AG04450 (cell line): ENCODE measurements at regions not wholly inside any gene's neighbourhood (a gene's known extent, or its start where the extent isn't known, plus 50 kb on each side); places are given as distances from the start of the nearest gene placed in this dataset.

Source experiments
- CTCF ChIA-PET: fragments of 300-600, 350-600 bp; formaldehyde crosslinking; extraction: SDS; loops from one replicate; lab custom pipeline; 2022; ENCODE audit warnings: antibody characterized with exemption, inconsistent platforms; lab: Charles Lee
- POLR2A ChIA-PET: fragments of 350-600 bp; formaldehyde crosslinking; extraction: SDS; loops from one replicate; lab custom pipeline; 2021; ENCODE audit warnings: antibody characterized with exemption, inconsistent platforms; lab: Yijun Ruan, JAX
- DNase-seq: peaks from one replicate; pipeline ENCODE4 v3.0.0-alpha.2; 2011; ENCODE audit warnings: low read depth, low spot score
- H3K27ac ChIP-seq: one replicate; pipeline ENCODE4 v1.5.1; 2012; ENCODE audit warnings: low read depth, low read length, control low read depth
- H3K27me3 ChIP-seq: one replicate; pipeline ENCODE4 v1.6.0; 2012; ENCODE audit warnings: low read length; ENCODE audit not compliant: control insufficient read depth, insufficient read depth
- H3K4me3 ChIP-seq: 2 replicates; pipeline ENCODE4 v1.5.1; 2011; ENCODE audit warnings: mild to moderate bottlenecking, low read depth, low read length, control low read depth
- H3K9me3 ChIP-seq: 2 replicates; pipeline ENCODE4 v1.5.1; 2012; ENCODE audit warnings: low read length; ENCODE audit not compliant: control insufficient read depth, insufficient read depth
- TF ChIP-seq, protein P1 (sequence below): IDR thresholded peaks from 2 replicates; pipeline ENCODE4 v1.5.1; 2011; ENCODE audit warnings: low read depth, low read length, control low read depth, inconsistent platforms

- Histone ChIP-seq H3K4me3 (no peak overlapping the region), H3K27ac (no peak overlapping the region), H3K27me3 (no peaks in the 10 kb centered on the region), H3K9me3 (no peaks in the 10 kb centered on the region)
- TF ChIP-seq, protein P1, sequence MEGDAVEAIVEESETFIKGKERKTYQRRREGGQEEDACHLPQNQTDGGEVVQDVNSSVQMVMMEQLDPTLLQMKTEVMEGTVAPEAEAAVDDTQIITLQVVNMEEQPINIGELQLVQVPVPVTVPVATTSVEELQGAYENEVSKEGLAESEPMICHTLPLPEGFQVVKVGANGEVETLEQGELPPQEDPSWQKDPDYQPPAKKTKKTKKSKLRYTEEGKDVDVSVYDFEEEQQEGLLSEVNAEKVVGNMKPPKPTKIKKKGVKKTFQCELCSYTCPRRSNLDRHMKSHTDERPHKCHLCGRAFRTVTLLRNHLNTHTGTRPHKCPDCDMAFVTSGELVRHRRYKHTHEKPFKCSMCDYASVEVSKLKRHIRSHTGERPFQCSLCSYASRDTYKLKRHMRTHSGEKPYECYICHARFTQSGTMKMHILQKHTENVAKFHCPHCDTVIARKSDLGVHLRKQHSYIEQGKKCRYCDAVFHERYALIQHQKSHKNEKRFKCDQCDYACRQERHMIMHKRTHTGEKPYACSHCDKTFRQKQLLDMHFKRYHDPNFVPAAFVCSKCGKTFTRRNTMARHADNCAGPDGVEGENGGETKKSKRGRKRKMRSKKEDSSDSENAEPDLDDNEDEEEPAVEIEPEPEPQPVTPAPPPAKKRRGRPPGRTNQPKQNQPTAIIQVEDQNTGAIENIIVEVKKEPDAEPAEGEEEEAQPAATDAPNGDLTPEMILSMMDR: no peak
- no peak for DNase-seq
- ChIA-PET POLR2A (no interaction called here), CTCF (no interaction called here)
Observed at GRCh38 chr4:126216611-126217010, 901.9 kb downstream of the FAT4 start.

- DNase-seq: no peak
- TF ChIP-seq, protein P1: no peak
- Histone ChIP-seq H3K4me3 (no peak overlapping the region), H3K27me3 (no peaks in the 10 kb centered on the region), H3K9me3 (no peaks in the 10 kb centered on the region), H3K27ac (no peak overlapping the region)
- ChIA-PET CTCF (no interaction called here), POLR2A (no interaction called here)
Observed at GRCh38 chr4:126221282-126221681, 906.5 kb downstream of the FAT4 start.

DNA sequence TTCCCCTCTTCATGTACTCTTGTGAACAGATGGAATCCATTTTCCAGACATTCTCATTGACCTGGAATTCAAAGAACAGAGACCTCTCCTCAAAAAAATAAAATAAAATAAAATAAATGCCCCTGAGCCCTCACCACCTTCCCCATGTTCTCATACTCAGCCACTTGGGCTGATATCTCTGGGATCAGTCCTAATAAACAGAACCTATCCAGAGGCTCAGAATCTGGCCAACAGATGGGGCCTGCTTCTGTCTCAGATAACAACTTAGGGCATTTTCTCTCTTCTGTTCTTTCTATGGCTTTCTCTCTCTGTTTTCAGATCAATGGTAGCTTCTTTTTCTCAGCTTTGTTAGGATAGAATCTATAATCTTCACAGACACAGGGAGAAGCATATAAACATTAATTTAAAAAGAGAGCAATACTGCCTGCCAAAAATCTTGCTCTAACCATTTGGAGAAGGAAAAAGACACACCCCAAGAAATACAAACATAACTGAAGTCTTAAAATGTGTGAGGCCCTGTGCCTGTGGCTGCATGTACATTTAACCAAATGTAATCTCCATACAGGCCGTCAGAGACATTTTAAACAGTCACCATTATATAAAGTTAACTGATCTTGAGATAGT, 907.1 kb downstream of the FAT4 start:
- Histone ChIP-seq H3K4me3 (no peak overlapping the region), H3K9me3 (no peaks in the 10 kb centered on the region), H3K27me3 (no peaks in the 10 kb centered on the region), H3K27ac (no peak overlapping the region)
- ChIA-PET CTCF (no interaction called here), POLR2A (no interaction called here)
- no peak for DNase-seq
- TF ChIP-seq, protein P1: no peak

DNA sequence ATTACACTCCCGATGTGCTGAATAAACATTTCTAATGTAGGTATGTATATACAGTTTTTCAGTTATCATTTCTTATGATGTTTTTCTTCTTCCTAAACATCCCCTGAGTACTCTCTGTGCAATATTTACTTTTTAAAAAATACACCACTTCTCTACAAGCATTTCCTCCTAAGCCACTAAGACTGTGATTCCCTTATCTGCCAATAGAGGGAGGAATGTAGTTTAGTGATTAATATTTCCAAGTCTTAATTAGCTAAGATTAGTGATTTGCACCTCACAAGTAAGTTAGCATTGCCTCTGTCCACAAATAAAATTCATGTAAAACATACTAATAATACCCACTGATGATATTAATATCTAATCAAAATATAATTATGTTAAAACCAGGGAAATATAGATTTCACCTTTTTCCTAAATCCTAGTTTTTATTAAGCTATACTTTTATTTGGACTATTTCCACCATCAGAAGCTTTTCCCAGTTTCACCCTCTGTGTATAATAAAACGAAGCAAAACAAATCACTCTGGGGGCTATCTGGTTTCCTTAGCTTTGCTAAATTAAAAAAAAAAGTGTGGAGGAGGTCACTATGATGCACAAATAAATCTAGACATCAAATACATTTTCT, 909.1 kb downstream of the FAT4 start:
- no peak overlapping the region for H3K27ac ChIP-seq
- H3K4me3 ChIP-seq: no peak overlapping the region
- ChIA-PET POLR2A (no interaction called here), CTCF (interaction anchor here (0.7 to 2.6 kb wide), 16 partner anchors 9 to 910 kb away, joined by 3 to 18 read pairs (median 4); no protein-coding TSS in a partner anchor)
- H3K9me3 ChIP-seq: no peaks in the 10 kb centered on the region
- DNase-seq: no peak
- H3K27me3 ChIP-seq: no peaks in the 10 kb centered on the region
- TF ChIP-seq, protein P1: peak; percentile 80

- Histone ChIP-seq H3K27ac (no peak overlapping the region), H3K9me3 (no peaks in the 10 kb centered on the region), H3K27me3 (no peaks in the 10 kb centered on the region), H3K4me3 (no peak overlapping the region)
- CTCF ChIA-PET: no interaction called here
- DNase-seq: no peak
- TF ChIP-seq, protein P1: no peak
- POLR2A ChIA-PET: no interaction called here
Observed at GRCh38 chr4:126227428-126227827, 912.7 kb downstream of the FAT4 start.
